Suprapubic skin (tissue), 3 donors: ENCODE measurements at regions not wholly inside any gene's neighbourhood (a gene's known extent, or its start where the extent isn't known, plus 50 kb on each side); places are given as distances from the start of the nearest gene placed in this dataset.

ENCODE experiments used
- CTCF ChIP-seq, 2 donors: fragments of 200-600 bp in 1 of 2; fragments of 450-650 bp in 1 of 2; sonication (generic) in 1 of 2; IDR thresholded peaks; one replicate each; pipeline ENCODE4 v1.5.1; 2016 to 2019; ENCODE audit warnings: antibody characterized with exemption in 2 of 2, mild to moderate bottlenecking in 1 of 2, moderate library complexity in 1 of 2
- EP300 ChIP-seq: sonication (generic); formaldehyde crosslinking; IDR thresholded peaks from one replicate; pipeline ENCODE4 v1.6.1; 2017; ENCODE audit warnings: antibody characterized with exemption
- POLR2A ChIP-seq, 2 donors: fragments of 450-650 bp; IDR thresholded peaks; one replicate each; pipeline ENCODE4 v1.6.1; 2017; ENCODE audit warnings: antibody characterized with exemption in 2 of 2, mild to moderate bottlenecking in 2 of 2, moderate library complexity in 2 of 2

GRCh38 chr7:125130173-125130572 is 200.5 kb upstream of the POT1 start:
- TF ChIP-seq CTCF (IDR thresholded peaks at IDR 0.05) = no peak
- TF ChIP-seq EP300 = no peak
- no peak for TF ChIP-seq POLR2A (IDR thresholded peaks at IDR 0.05)
